Thyroid gland (tissue), 4 donors: ENCODE measurements at regions not wholly inside any gene's neighbourhood (a gene's known extent, or its start where the extent isn't known, plus 50 kb on each side); places are given as distances from the start of the nearest gene placed in this dataset.

Experiments
- CTCF ChIP-seq, 6 experiments: fragments of 200-600 bp in 3 of 6; fragments of 450-650 bp in 3 of 6; sonication (generic) in 3 of 6; IDR thresholded peaks; one replicate each; pipeline ENCODE4 v1.5.1; 2016 to 2019; ENCODE audit warnings: antibody characterized with exemption in 6 of 6, mild to moderate bottlenecking in 2 of 6, inconsistent platforms in 1 of 6, moderate library complexity in 1 of 6
- POLR2A ChIP-seq, 2 donors: fragments of 450-650 bp; IDR thresholded peaks; one replicate each; pipeline ENCODE4 v1.6.1; 2017; ENCODE audit warnings: antibody characterized with exemption in 2 of 2, mild to moderate bottlenecking in 2 of 2, moderate library complexity in 1 of 2

GRCh38 chr20:50289581-50289980, 99.0 kb downstream of the CEBPB start:
- no peak for TF ChIP-seq CTCF (IDR thresholded peaks at IDR 0.05)
- TF ChIP-seq POLR2A (IDR thresholded peaks at IDR 0.05): no peak
